ENCODE measurements at regions not wholly inside any gene's neighbourhood (a gene's known extent, or its start where the extent isn't known, plus 50 kb on each side); places are given as distances from the start of the nearest gene placed in this dataset.

DNA sequence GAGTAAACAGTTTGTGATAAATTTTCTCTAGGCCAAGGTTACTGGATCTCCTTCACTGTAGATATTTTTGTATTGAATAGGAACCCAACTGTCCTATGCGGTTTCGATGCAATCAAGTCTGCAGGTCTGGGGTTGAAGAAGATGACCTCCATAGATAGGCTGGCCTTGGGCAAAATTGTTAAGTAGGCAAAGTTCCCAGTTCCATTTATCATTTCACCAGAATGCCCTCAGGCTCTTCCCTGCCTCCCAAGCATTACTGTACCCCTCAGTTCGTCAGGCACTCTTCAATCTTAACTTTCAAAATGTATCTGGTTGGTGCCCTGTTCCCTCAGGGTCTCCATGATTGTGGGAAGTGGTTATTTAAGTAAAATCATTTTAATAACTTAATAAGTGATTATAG is 1802.9 kb upstream of the WWC1 start:
- ATAC-seq (ENCODE audit: low read depth in 2 of 2) (no peak), DNase-seq (no peak)
- Histone ChIP-seq H3K36me3 (ENCODE audit: control insufficient read depth, insufficient read depth, low read length) (no peaks in the 10 kb centered on the region), H3K27me3 (ENCODE audit: control insufficient read depth, insufficient read depth, low read length) (no peaks in the 10 kb centered on the region), H3K4me1 (ENCODE audit: control insufficient read depth, insufficient read depth, low read length, poor library complexity, severe bottlenecking) (no peaks in the 10 kb centered on the region), H3K9me3 (ENCODE audit: control insufficient read depth in 2 of 2, low read length in 2 of 2) (peaks cover 3 to 11% of the 10 kb centered on the region in 2 experiments), H3K4me3 (ENCODE audit: low read depth, low read length) (no peak overlapping the region), H3K27ac (ENCODE audit: insufficient read depth, low read length, poor library complexity, severe bottlenecking) (no peak overlapping the region)
- Mint-ChIP-seq H3K36me3 (no peaks in the 10 kb centered on the region), H3K27me3 (no peaks in the 10 kb centered on the region), H3K4me1 (no peaks in the 10 kb centered on the region), H3K27ac (no peak overlapping the region), H3K4me3 (no peak overlapping the region), H3K9me3 (peaks cover 0 to 17% (median 8%) of the 10 kb centered on the region in 7 donors)

DNA sequence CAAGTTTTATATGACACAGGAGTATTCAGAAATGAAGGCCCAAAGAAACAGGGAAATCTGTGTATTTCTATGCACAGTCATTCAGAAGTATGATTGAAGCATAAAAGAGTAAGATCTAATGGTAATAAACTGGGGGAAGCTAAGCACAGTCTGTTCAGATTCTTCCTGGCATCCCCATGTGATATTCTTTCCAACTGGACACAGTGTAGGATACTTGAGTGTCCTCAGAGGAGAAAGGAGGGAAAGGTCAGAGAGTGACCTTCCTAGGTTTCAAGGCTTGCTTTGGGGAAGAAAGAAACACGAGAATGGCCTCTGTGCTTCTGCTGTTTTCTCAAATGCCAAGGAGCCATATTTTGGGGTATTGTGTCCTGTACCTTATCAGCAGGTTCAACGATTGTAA is 1798.4 kb upstream of the WWC1 start:
- Mint-ChIP-seq H3K4me1 (no peaks in the 10 kb centered on the region), H3K9me3 (peaks cover 0 to 22% (median 7%) of the 10 kb centered on the region in 7 donors), H3K27me3 (no peaks in the 10 kb centered on the region), H3K4me3 (no peak overlapping the region), H3K36me3 (no peaks in the 10 kb centered on the region), H3K27ac (no peak overlapping the region)
- Histone ChIP-seq H3K9me3 (ENCODE audit: control insufficient read depth in 2 of 2, low read length in 2 of 2) (peaks cover 0 to 10% of the 10 kb centered on the region in 2 experiments), H3K4me3 (ENCODE audit: low read depth, low read length) (no peak overlapping the region), H3K36me3 (ENCODE audit: control insufficient read depth, insufficient read depth, low read length) (no peaks in the 10 kb centered on the region), H3K27me3 (ENCODE audit: control insufficient read depth, insufficient read depth, low read length) (no peaks in the 10 kb centered on the region), H3K27ac (ENCODE audit: insufficient read depth, low read length, poor library complexity, severe bottlenecking) (no peak overlapping the region), H3K4me1 (ENCODE audit: control insufficient read depth, insufficient read depth, low read length, poor library complexity, severe bottlenecking) (no peaks in the 10 kb centered on the region)
- ATAC-seq (ENCODE audit: low read depth in 2 of 2): no peak
- DNase-seq: no peak

DNA sequence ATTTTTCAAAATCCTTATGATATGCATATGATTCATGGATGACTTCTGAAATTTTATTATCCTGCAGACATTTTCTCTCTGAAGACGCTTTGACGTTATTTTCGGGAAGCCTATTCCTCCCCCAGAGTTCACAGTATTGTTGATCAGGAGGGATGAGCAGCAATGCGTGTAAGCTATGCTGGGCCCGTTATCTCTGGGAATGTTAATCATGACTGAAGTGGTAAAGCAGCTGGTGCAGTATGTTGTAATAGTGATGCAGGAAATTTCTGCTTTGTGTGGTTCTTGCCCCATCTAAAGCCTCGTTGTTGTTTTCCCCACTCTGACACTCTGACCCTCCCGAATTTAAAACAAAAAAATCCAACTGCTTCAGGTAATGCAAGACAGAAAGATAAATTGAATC is 1797.8 kb upstream of the WWC1 start:
- Mint-ChIP-seq H3K9me3 (peaks cover 0 to 18% (median 5%) of the 10 kb centered on the region in 7 donors), H3K4me1 (no peaks in the 10 kb centered on the region), H3K27ac (no peak overlapping the region), H3K4me3 (no peak overlapping the region), H3K36me3 (no peaks in the 10 kb centered on the region), H3K27me3 (no peaks in the 10 kb centered on the region)
- H3K9me3 ChIP-seq (ENCODE audit: control insufficient read depth in 2 of 2, low read length in 2 of 2): peaks cover 0 to 9% of the 10 kb centered on the region in 2 experiments
- no peaks in the 10 kb centered on the region for H3K4me1 ChIP-seq (ENCODE audit: control insufficient read depth, insufficient read depth, low read length, poor library complexity, severe bottlenecking)
- no peaks in the 10 kb centered on the region for H3K36me3 ChIP-seq (ENCODE audit: control insufficient read depth, insufficient read depth, low read length)
- no peaks in the 10 kb centered on the region for H3K27me3 ChIP-seq (ENCODE audit: control insufficient read depth, insufficient read depth, low read length)
- no peak for DNase-seq
- ATAC-seq (ENCODE audit: low read depth in 2 of 2): no peak
- H3K27ac ChIP-seq (ENCODE audit: insufficient read depth, low read length, poor library complexity, severe bottlenecking): no peak overlapping the region
- no peak overlapping the region for H3K4me3 ChIP-seq (ENCODE audit: low read depth, low read length)

DNA sequence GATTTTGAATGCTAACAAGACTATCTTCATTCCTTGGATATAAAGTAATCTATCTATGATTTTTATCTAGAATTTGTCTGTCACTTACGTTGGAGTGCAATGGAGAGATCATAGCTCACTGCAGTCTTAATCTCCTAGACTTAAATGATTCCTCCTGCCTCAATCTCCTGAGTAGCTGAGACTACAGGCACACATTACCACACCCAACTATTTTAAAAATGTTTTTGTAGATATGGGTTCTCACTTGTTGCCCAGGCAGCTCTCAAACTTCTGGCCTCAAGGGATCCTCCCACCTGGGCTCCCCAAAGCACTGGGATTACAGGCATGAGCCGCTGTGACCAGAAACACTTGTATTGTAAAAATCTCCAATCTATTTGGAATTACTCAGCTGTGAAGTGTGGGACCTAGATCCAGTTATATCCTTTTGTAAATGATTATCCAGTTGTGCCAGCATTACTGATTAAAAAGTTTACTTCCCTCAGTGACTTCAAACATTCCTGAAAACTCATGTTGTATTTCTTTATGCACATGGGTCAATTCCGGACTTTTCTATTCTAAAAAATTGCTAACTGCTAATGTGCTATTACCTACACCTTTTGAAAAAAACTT is 1793.8 kb upstream of the WWC1 start:
- Mint-ChIP-seq H3K4me3 (no peak overlapping the region), H3K9me3 (peaks cover 0 to 22% (median 2%) of the 10 kb centered on the region in 7 donors), H3K27me3 (no peaks in the 10 kb centered on the region), H3K27ac (no peak overlapping the region), H3K4me1 (no peaks in the 10 kb centered on the region), H3K36me3 (no peaks in the 10 kb centered on the region)
- Histone ChIP-seq H3K27ac (ENCODE audit: insufficient read depth, low read length, poor library complexity, severe bottlenecking) (no peak overlapping the region), H3K9me3 (ENCODE audit: control insufficient read depth in 2 of 2, low read length in 2 of 2) (peaks cover 0 to 2% of the 10 kb centered on the region in 2 experiments), H3K4me1 (ENCODE audit: control insufficient read depth, insufficient read depth, low read length, poor library complexity, severe bottlenecking) (no peaks in the 10 kb centered on the region), H3K4me3 (ENCODE audit: low read depth, low read length) (no peak overlapping the region), H3K36me3 (ENCODE audit: control insufficient read depth, insufficient read depth, low read length) (no peaks in the 10 kb centered on the region), H3K27me3 (ENCODE audit: control insufficient read depth, insufficient read depth, low read length) (no peaks in the 10 kb centered on the region)
- DNase-seq: no peak
- ATAC-seq (ENCODE audit: low read depth in 2 of 2): no peak

DNA sequence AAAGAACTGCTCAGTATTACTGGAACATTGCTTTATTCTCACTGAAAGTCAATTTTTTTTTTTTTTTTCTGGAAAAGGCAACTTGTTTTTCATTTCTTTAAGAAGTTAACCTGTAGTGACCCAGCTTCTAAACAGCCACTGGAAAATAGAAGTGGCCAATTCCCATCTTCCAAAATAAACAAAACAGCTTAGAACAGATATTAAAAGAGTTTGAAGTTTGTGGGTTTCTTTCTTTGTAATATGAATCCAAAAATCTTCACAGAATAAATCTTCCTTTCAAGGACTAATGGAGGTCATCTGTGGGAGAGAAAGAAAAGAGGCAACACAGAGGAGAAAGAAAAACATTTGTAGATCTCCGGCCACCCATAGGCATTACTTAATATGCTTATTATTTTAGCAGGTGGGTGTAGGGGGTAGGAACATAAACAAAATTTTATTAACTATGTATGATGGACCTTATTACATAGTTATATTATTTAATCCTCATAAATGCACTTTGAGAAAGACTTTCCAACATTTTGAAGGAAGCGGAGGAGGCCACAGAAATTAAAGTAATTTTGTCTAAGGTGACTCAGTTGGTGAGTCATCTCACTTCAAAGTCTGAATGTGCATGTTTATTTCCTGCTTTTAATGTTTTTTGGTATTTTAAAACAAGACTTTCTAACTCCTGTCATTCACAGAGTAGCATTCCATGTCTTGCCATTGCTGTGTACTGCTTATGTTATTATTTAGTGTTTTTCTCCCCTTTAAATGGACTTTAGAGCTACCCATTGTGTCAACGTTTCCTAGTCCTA is 1791.8 kb upstream of the WWC1 start:
- Mint-ChIP-seq H3K36me3 (no peaks in the 10 kb centered on the region), H3K27me3 (no peaks in the 10 kb centered on the region), H3K9me3 (peaks cover 0 to 18% (median 4%) of the 10 kb centered on the region in 7 donors), H3K27ac (no peak overlapping the region), H3K4me3 (no peak overlapping the region), H3K4me1 (no peaks in the 10 kb centered on the region)
- Histone ChIP-seq H3K27me3 (ENCODE audit: control insufficient read depth, insufficient read depth, low read length) (no peaks in the 10 kb centered on the region), H3K4me1 (ENCODE audit: control insufficient read depth, insufficient read depth, low read length, poor library complexity, severe bottlenecking) (no peaks in the 10 kb centered on the region), H3K27ac (ENCODE audit: insufficient read depth, low read length, poor library complexity, severe bottlenecking) (no peak overlapping the region), H3K9me3 (ENCODE audit: control insufficient read depth in 2 of 2, low read length in 2 of 2) (peaks cover 0 to 5% of the 10 kb centered on the region in 2 experiments), H3K36me3 (ENCODE audit: control insufficient read depth, insufficient read depth, low read length) (no peaks in the 10 kb centered on the region), H3K4me3 (ENCODE audit: low read depth, low read length) (no peak overlapping the region)
- DNase-seq (no peak), ATAC-seq (ENCODE audit: low read depth in 2 of 2) (no peak)

DNA sequence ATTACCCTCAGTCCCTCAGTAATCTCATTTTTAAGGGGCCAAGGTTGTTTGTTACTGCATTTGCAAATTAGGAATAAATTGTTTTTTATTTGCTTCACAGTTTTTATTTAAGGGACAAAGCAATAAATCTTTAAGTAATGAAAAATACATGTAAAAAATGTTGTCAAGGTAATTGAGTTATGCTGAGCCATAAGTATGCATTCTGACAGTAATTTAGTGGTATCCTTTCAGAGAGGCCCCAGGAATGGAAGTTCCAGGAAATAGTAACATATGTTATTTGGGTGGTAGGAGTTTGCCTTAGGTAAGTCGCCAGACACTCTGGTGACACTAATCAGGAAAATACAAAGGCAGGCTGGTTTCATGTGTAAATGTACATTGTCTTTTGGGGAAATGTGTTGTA is 1787.9 kb upstream of the WWC1 start:
- Mint-ChIP-seq H3K4me1 (no peaks in the 10 kb centered on the region), H3K36me3 (no peaks in the 10 kb centered on the region), H3K27me3 (no peaks in the 10 kb centered on the region), H3K9me3 (peaks cover 0 to 22% (median 5%) of the 10 kb centered on the region in 7 donors), H3K4me3 (no peak overlapping the region), H3K27ac (no peak overlapping the region)
- DNase-seq (no peak), ATAC-seq (ENCODE audit: low read depth in 2 of 2) (no peak)
- Histone ChIP-seq H3K27ac (ENCODE audit: insufficient read depth, low read length, poor library complexity, severe bottlenecking) (no peak overlapping the region), H3K27me3 (ENCODE audit: control insufficient read depth, insufficient read depth, low read length) (no peaks in the 10 kb centered on the region), H3K9me3 (ENCODE audit: control insufficient read depth in 2 of 2, low read length in 2 of 2) (peaks cover 0 to 5% of the 10 kb centered on the region in 2 experiments), H3K36me3 (ENCODE audit: control insufficient read depth, insufficient read depth, low read length) (no peaks in the 10 kb centered on the region), H3K4me1 (ENCODE audit: control insufficient read depth, insufficient read depth, low read length, poor library complexity, severe bottlenecking) (no peaks in the 10 kb centered on the region), H3K4me3 (ENCODE audit: low read depth, low read length) (no peak overlapping the region)

DNA sequence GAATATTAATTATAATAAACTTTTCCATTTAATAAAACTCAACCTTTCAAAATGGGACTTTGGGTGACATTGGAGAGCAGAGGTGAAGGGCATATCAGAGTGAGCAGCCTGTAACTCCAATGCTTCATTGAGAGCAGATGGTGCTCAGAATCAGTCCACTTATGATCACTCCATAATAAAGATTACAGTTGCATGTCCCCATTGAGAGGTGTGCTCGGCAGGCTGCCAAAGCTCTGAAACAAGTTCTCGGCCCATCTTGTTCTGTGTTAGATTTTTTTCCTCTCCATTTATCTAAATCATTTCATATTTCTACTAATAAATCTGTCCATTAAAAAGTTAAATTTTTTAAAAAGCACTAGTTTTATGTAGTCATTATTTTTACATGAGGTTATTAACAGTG is 1786.4 kb upstream of the WWC1 start:
- H3K9me3 Mint-ChIP-seq: peaks cover 0 to 25% (median 5%) of the 10 kb centered on the region in 7 donors
- ATAC-seq (ENCODE audit: low read depth in 2 of 2) (no peak), DNase-seq (no peak)
- Histone ChIP-seq H3K36me3 (ENCODE audit: control insufficient read depth, insufficient read depth, low read length) (no peaks in the 10 kb centered on the region), H3K4me1 (ENCODE audit: control insufficient read depth, insufficient read depth, low read length, poor library complexity, severe bottlenecking) (no peaks in the 10 kb centered on the region), H3K4me3 (ENCODE audit: low read depth, low read length) (no peak overlapping the region), H3K9me3 (ENCODE audit: control insufficient read depth in 2 of 2, low read length in 2 of 2) (peaks cover 0 to 5% of the 10 kb centered on the region in 2 experiments), H3K27ac (ENCODE audit: insufficient read depth, low read length, poor library complexity, severe bottlenecking) (no peak overlapping the region), H3K27me3 (ENCODE audit: control insufficient read depth, insufficient read depth, low read length) (no peaks in the 10 kb centered on the region)
- H3K4me3 Mint-ChIP-seq: no peak overlapping the region
- no peaks in the 10 kb centered on the region for H3K27me3 Mint-ChIP-seq
- no peaks in the 10 kb centered on the region for H3K36me3 Mint-ChIP-seq
- no peaks in the 10 kb centered on the region for H3K4me1 Mint-ChIP-seq
- no peak overlapping the region for H3K27ac Mint-ChIP-seq

DNA sequence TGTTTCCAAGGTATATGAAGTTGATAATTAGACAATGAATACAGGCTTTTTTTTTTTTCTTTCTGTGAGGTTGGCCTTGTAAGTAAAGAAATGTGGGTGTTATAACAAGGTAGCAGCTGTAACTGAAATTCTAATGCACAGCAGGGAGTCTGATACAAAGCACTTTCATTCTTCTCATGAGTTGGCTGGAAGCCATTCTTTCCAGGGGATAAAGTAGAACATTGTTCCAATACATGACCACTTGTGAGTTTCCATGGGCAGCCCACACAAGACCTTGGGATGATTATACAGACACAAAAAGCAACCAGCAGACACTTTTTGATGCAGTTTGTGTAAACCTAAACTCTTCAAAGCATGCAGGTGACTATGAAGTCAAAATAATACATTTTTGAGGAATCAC is 1785.9 kb upstream of the WWC1 start:
- no peak for DNase-seq
- Mint-ChIP-seq H3K4me1 (no peaks in the 10 kb centered on the region), H3K27ac (no peak overlapping the region), H3K36me3 (no peaks in the 10 kb centered on the region), H3K27me3 (no peaks in the 10 kb centered on the region), H3K4me3 (no peak overlapping the region), H3K9me3 (peaks cover 0 to 25% (median 5%) of the 10 kb centered on the region in 7 donors)
- H3K27ac ChIP-seq (ENCODE audit: insufficient read depth, low read length, poor library complexity, severe bottlenecking): no peak overlapping the region
- H3K36me3 ChIP-seq (ENCODE audit: control insufficient read depth, insufficient read depth, low read length): no peaks in the 10 kb centered on the region
- no peaks in the 10 kb centered on the region for H3K4me1 ChIP-seq (ENCODE audit: control insufficient read depth, insufficient read depth, low read length, poor library complexity, severe bottlenecking)
- peaks cover 0 to 5% of the 10 kb centered on the region in 2 experiments for H3K9me3 ChIP-seq (ENCODE audit: control insufficient read depth in 2 of 2, low read length in 2 of 2)
- H3K4me3 ChIP-seq (ENCODE audit: low read depth, low read length): no peak overlapping the region
- no peaks in the 10 kb centered on the region for H3K27me3 ChIP-seq (ENCODE audit: control insufficient read depth, insufficient read depth, low read length)
- ATAC-seq (ENCODE audit: low read depth in 2 of 2): no peak
